H1 (cell line): ENCODE measurements at regions not wholly inside any gene's neighbourhood (a gene's known extent, or its start where the extent isn't known, plus 50 kb on each side); places are given as distances from the start of the nearest gene placed in this dataset.

Source experiments
- CHD2 ChIP-seq: IDR thresholded peaks from 2 replicates; pipeline ENCODE4 v1.6.1; 2012; ENCODE audit warnings: low read length, improper control_type of control experiment
- PHF8 ChIP-seq: fragments of 200-600 bp; sonication (generic); conservative IDR thresholded peaks from 2 replicates; pipeline ENCODE4 v1.7.1; 2012; ENCODE audit warnings: low read depth, mild to moderate bottlenecking, inconsistent platforms, low read length, moderate library complexity
- RFX5 ChIP-seq: IDR thresholded peaks from 2 replicates; pipeline ENCODE4 v1.6.1; 2011; ENCODE audit warnings: low read depth, low read length, improper control_type of control experiment, borderline replicate concordance
- TEAD4 ChIP-seq: IDR thresholded peaks from 2 replicates; pipeline ENCODE4 v1.6.1; 2012; ENCODE audit warnings: low read depth, low read length, inconsistent platforms, mixed read lengths
- YY1 ChIP-seq: IDR thresholded peaks from 2 replicates; pipeline ENCODE4 v1.6.1; 2011; ENCODE audit warnings: low read depth, mild to moderate bottlenecking, low read length

DNA sequence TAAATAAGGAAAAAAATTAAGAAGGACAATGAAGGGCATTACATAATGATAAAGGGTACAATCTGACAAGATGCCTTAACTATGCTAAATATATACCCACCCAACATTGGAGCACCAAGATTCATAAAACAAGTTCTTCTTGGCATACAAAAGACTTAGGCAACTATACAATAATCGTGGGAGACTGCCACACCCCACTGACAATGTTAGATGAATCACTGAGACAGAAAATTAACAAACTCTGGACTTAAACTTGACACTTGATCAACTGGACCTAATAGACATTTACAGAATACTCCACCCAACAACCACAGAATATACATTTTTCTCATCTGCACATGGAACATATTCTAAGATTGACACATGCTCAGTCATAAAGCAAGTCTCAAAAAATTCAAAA is 53.2 kb upstream of the IGSF11 start (continued):
- TF ChIP-seq YY1, result no peak
- TF ChIP-seq TEAD4, result no peak
- no peak for TF ChIP-seq RFX5
- no peak for TF ChIP-seq PHF8
- TF ChIP-seq CHD2, result no peak
